GM12878 (cell line): ENCODE measurements at regions not wholly inside any gene's neighbourhood (a gene's known extent, or its start where the extent isn't known, plus 50 kb on each side); places are given as distances from the start of the nearest gene placed in this dataset.

Source experiments
- ATAC-seq: fragments of 200-7000 bp; cut with Tn5 transposase; 3 replicates; pipeline ENCODE4 v1.9.1; 2020; ENCODE audit warnings: mild to moderate bottlenecking, moderate library complexity
- BruUV-seq: library from RNA; stranded (reverse); fragments of 400-500 nt; replicated peaks from 2 replicates; lab custom pipeline; 2021; lab: Mats Ljungman, UMichigan
- CTCF ChIA-PET: fragments of 300-600 bp; sonication (Branson Sonifier 250); formaldehyde crosslinking; extraction: SDS; loops from one replicate; lab custom pipeline; 2021; ENCODE audit warnings: inconsistent platforms; lab: Yijun Ruan, JAX
- POLR2A ChIA-PET: fragments of 350-600 bp; formaldehyde crosslinking; extraction: SDS; loops from one replicate; lab custom pipeline; 2021; ENCODE audit warnings: inconsistent platforms; lab: Charles Lee
- RAD21 ChIA-PET: fragments of 300-600 bp; sonication (Branson Sonifier 250); formaldehyde crosslinking; loops from one replicate; lab custom pipeline; 2023; ENCODE audit warnings: antibody characterized with exemption; ENCODE audit not compliant: unreplicated experiment; lab: Charles Lee
- SMC1A ChIA-PET: fragments of 300-600 bp; sonication (Branson Sonifier 250); formaldehyde crosslinking; loops from one replicate; lab custom pipeline; 2023; ENCODE audit not compliant: unreplicated experiment, uncharacterized antibody; lab: Charles Lee
- DNase-seq: peaks from one replicate; pipeline ENCODE4 v3.0.0-alpha.2; 2011; ENCODE audit warnings: low read depth, low spot score
- FAIRE-seq: peaks from 3 replicates; lab custom pipeline; 2011; peaks lifted over from hg19 to GRCh38; lab: Jason Lieb, UNC
- H2AFZ ChIP-seq: 2 replicates; pipeline ENCODE4 v1.6.0; 2011; ENCODE audit warnings: low read depth, low read length, control low read depth; ENCODE audit not compliant: control insufficient read depth
- H3K27ac ChIP-seq: 2 replicates; pipeline ENCODE4 v1.5.1; 2011; ENCODE audit warnings: control low read depth; ENCODE audit not compliant: control insufficient read depth, insufficient read depth
- H3K27me3 ChIP-seq, 2 experiments: replicated peaks in 1 of 2; 2 replicates each; pipeline versions ENCODE4 v1.6.0 to v1.6.1; 2011; ENCODE audit warnings: low read length in 1 of 2; ENCODE audit not compliant: control insufficient read depth in 2 of 2, insufficient read depth in 2 of 2
- H3K36me3 ChIP-seq, 2 experiments: 2 replicates each; pipeline ENCODE4 v1.5.1; 2011; ENCODE audit warnings: low read length in 1 of 2; ENCODE audit not compliant: control insufficient read depth in 2 of 2, insufficient read depth in 2 of 2
- H3K4me1 ChIP-seq: 2 replicates; pipeline ENCODE4 v1.6.1; 2011; ENCODE audit warnings: mild to moderate bottlenecking, low read length, moderate library complexity, mixed read lengths; ENCODE audit not compliant: control insufficient read depth, insufficient read depth
- H3K4me2 ChIP-seq: 2 replicates; pipeline ENCODE4 v1.6.0; 2011; ENCODE audit warnings: control low read depth; ENCODE audit not compliant: control insufficient read depth, insufficient read depth
- H3K4me3 ChIP-seq: fragments of 200-600 bp; sonication (generic); 2 replicates; pipeline ENCODE4 v1.5.1; 2016
- H3K79me2 ChIP-seq: 2 replicates; pipeline ENCODE4 v1.6.0; 2011; ENCODE audit warnings: low read length; ENCODE audit not compliant: control insufficient read depth, insufficient read depth
- H3K9ac ChIP-seq: 2 replicates; pipeline ENCODE4 v1.8.0; 2011; ENCODE audit warnings: low read length, control low read depth, mixed read lengths; ENCODE audit not compliant: control insufficient read depth, insufficient read depth
- H3K9me3 ChIP-seq: replicated peaks from 3 replicates; pipeline ENCODE4 v1.5.1; 2011; ENCODE audit warnings: mild to moderate bottlenecking, low read length; ENCODE audit not compliant: control insufficient read depth, insufficient read depth
- H4K20me1 ChIP-seq: 2 replicates; pipeline ENCODE4 v1.6.0; 2011; ENCODE audit not compliant: control insufficient read depth, insufficient read depth
- ASH2L ChIP-seq: fragments of 300-600, 200-600 bp; sonication (generic); IDR thresholded peaks from 2 replicates; pipeline ENCODE4 v1.6.1; 2017; ENCODE audit warnings: low read depth, mild to moderate bottlenecking, borderline replicate concordance
- CBFB ChIP-seq: IDR thresholded peaks from 2 replicates; pipeline ENCODE4 v1.6.1; 2016; ENCODE audit warnings: antibody characterized with exemption, low read depth
- GABPA ChIP-seq: IDR thresholded peaks from 2 replicates; pipeline ENCODE4 v1.6.1; 2014; ENCODE audit warnings: antibody characterized with exemption, low read depth, mild to moderate bottlenecking, inconsistent platforms
- KAT2A ChIP-seq: conservative IDR thresholded peaks from 2 replicates; pipeline ENCODE4 v1.6.1; 2011; ENCODE audit warnings: low read depth, low read length; ENCODE audit not compliant: control insufficient read depth
- NFYA ChIP-seq: IDR thresholded peaks from 2 replicates; pipeline ENCODE4 v1.6.1; 2011; ENCODE audit warnings: low read depth, mild to moderate bottlenecking, low read length, improper control_type of control experiment, borderline replicate concordance
- POLR2AphosphoS5 ChIP-seq: IDR thresholded peaks from 2 replicates; pipeline ENCODE4 v1.6.1; 2011; ENCODE audit warnings: mild to moderate bottlenecking, low read length, inconsistent platforms
- ZBTB4 ChIP-seq: fragments of 450-650 bp; formaldehyde crosslinking; IDR thresholded peaks from 2 replicates; pipeline ENCODE4 v1.4.0; 2022; ENCODE audit warnings: mild to moderate bottlenecking, moderate library complexity
- ZNF217 ChIP-seq: fragments of 450-650 bp; IDR thresholded peaks from 2 replicates; pipeline ENCODE4 v1.6.1; 2017; ENCODE audit warnings: antibody characterized with exemption, mild to moderate bottlenecking
- WGBS: methylation state at CpG from one replicate; pipeline ENCODE4 v1.1.6; 2016; ENCODE audit warnings: low lambda C conversion rate; ENCODE audit not compliant: insufficient replicate concordance, insufficient coverage; ENCODE audit errors: missing lambda C conversion rate; 5-methylcytosine and 5-hydroxymethylcytosine counted together
- in situ Hi-C: fragments of 300-500 bp; cut with MboI; formaldehyde crosslinking; loops from 9 replicates; pipeline ENCODE4 v1.14.3; 2018; ENCODE audit warnings: mixed read lengths
- intact Hi-C: fragments of 100-400 bp; cut with micrococcal nuclease; formaldehyde crosslinking; loops from one replicate; pipeline ENCODE4 v1.14.2; 2022; ENCODE audit not compliant: unreplicated experiment

GRCh38 chr9:73451003-73451402, 299.3 kb downstream of the ANXA1 start:
- Histone ChIP-seq H3K27ac (no peak overlapping the region), H4K20me1 (no peaks in the 10 kb centered on the region), H3K9me3 (no peaks in the 10 kb centered on the region), H3K4me3 (no peak overlapping the region), H3K27me3 (no peaks in the 10 kb centered on the region), H3K4me2 (no peak overlapping the region), H3K36me3 (no peaks in the 10 kb centered on the region), H3K79me2 (no peaks in the 10 kb centered on the region), H3K9ac (no peak overlapping the region), H3K4me1 (no peaks in the 10 kb centered on the region), H2AFZ (no peak overlapping the region)
- ATAC-seq = no peak
- BruUV-seq = no TSS peak
- in situ Hi-C loops (no loop called here), intact Hi-C loops (no loop called here)
- POLR2A ChIA-PET = no interaction called here
- no peak for DNase-seq
- CTCF ChIA-PET = interaction anchor here (0.5 kb wide), 1 partner anchor 15 kb away, joined by 4 read pairs; no protein-coding TSS in a partner anchor
- SMC1A ChIA-PET = interaction anchor here (0.6 kb wide), 1 partner anchor 10 kb away, joined by 3 read pairs; no protein-coding TSS in a partner anchor
- RAD21 ChIA-PET = no interaction called here
- WGBS = 36% methylated on average over 2 of the region's 2 CpGs
- no peak for TF ChIP-seq POLR2AphosphoS5
- no peak for TF ChIP-seq ZBTB4 (CRISPR knock-in tag)
- TF ChIP-seq KAT2A = no peak
- no peak for TF ChIP-seq NFYA
- TF ChIP-seq ZNF217 = no peak
- no peak for TF ChIP-seq ASH2L
- no peak for TF ChIP-seq GABPA
- no peak for TF ChIP-seq CBFB
- FAIRE-seq = no peak
